HG03159 (cell line): ENCODE measurements at regions not wholly inside any gene's neighbourhood (a gene's known extent, or its start where the extent isn't known, plus 50 kb on each side); places are given as distances from the start of the nearest gene placed in this dataset.
"Not testable (repeated sequence)": the region's sequence is repeated elsewhere in the genome, so short reads cannot be mapped to it uniquely, and the experiment has no call there.

ENCODE experiments used
- ATAC-seq: cut with Tn5 transposase; IDR thresholded peaks from one replicate; pipeline ENCODE4 v1.9.1; 2021; ENCODE audit warnings: mild to moderate bottlenecking, moderate library complexity; ENCODE audit not compliant: unreplicated experiment

DNA sequence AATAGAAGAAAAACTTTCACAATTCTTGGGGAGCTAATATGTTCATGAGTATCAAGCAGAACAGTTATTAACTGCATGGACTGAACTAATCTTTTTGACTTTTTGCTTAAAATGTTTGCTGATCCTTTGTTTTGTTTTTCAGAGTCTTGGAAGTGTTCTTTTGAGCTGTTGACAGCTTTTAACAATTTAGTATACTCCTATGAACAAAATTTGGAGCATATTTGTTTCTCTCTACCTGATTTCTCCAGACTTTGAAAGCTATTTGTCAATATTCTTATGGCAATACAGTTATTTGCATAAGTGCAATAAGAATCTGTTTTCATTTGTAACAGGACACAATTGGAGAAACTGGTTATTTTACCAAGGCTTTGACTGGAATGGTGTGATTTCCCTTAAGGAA, 192.0 kb upstream of the ETV3 start:
- not testable (repeated sequence) for ATAC-seq

DNA sequence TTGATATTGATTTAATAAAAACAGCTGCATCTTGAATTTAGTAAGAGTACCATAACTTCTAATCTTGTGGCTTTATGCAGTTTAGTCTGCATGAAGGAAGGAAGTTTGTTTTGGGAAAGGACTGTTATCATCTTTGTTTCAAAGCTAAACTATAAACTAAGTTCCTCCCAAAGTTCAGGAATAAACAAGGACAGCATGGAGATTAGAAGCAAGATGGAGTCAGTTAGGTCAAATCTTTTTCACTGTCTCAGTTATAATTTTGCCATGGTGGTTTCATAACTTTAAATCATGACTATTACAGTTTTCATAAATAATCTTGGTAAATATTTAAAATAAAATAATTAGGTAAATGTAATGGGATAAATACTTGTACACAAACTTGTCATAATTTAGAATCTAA, 189.9 kb upstream of the ETV3 start:
- ATAC-seq = not testable (repeated sequence)

DNA sequence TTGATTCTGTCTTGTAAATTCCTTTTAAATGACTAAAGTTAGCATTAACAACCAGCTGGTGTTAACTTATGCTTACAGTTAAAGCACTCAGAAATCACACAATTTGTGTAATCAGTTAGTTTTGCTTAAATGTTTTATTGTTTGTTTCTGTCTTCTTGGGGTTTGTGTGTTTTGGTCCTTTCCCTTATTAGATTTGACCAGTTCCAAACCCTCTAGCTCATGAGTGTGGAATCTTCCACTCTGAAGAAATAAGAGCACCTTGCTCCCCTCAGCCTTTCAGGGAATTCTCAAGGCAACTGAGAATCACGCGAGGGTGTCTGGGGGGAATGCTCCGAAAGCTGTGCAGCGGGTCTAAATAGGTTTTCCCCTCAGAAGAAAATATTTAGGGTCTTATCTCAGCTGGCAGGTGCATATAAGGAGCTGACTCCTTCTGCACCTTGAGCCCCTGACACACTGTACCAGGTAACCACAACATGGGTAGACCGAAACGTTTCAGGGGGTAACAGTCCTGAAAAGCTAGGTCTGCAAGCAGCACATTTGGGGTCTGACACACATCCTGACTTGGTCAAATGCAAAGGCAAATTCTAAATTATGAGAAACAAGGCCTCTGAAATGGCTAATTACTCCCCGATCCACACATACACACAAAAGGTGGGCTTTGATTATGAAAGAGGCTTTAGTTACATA, 188.1 kb upstream of the ETV3 start:
- no peak for ATAC-seq

DNA sequence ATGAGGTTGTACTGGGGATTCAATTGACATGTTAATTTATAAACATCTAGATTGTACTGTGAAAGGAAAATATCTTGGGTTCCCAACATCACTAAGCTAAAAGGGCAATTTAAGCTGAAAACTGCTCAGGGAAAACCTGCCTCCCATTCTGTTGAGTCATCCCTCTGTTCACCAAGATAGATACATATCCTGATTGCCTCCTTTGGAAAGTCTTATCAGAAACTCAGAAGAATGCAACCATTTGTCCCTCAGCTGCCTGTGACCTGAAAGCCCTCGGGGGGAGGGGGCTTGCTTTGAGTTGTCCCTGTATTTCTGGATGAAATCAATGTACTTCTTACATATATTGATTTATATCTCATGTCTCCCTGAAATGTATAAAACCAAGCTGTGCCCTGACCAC, 187.0 kb upstream of the ETV3 start:
- ATAC-seq = no peak

DNA sequence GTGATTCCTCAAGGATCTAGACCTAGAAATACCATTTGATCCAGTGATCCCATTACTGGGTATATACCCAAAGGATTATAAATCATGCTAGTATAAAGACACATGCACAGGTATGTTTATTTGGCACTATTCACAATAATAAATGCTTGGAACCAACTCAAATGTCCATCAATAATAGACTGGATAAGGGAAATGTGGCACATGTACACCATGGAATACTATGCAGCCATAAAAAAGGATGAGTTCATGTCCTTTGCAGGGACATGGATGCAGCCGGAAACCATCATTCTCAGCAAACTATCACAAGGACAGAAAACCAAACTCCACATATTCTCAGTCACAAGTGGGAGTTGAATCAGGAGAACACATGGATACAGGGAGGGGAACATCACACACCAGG, 183.8 kb upstream of the ETV3 start:
- not testable (repeated sequence) for ATAC-seq

DNA sequence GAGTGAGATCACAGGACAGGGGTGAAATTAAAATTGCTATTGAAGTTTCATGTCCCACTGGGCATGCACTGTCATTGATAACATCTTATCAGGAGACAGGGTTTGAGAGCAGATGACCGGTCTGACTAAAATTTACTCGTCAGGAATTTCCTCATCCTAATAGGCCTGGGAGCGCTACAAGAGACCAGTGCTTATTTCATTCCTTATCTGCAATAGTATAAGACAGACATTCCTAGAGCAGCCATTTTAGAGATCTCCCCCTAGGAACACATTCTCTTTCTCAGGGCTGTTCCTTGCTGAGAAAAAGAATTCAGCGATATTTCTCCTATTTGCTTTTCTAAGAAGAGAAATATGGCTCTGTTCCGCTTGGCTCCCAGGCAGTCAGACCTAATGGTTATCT, 181.4 kb upstream of the ETV3 start:
- no peak for ATAC-seq

DNA sequence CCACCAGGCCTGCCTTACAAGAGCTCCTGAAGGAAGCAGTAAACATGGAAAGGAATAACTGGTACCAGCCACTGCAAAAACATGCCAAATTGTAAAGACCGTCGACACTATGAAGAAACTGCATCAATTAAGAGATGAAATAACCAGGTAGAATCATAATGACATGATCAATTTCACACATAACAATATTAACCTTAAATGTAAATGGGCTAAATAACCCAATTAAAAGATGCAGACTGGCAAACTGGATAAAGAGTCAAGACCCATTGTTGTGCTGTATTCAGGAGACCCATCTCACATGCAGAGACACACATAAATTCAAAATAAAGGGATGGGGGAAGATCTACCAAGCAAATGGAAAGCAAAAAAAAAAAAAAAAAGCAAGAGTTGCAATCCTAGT, 179.0 kb upstream of the ETV3 start:
- ATAC-seq = not testable (repeated sequence)

DNA sequence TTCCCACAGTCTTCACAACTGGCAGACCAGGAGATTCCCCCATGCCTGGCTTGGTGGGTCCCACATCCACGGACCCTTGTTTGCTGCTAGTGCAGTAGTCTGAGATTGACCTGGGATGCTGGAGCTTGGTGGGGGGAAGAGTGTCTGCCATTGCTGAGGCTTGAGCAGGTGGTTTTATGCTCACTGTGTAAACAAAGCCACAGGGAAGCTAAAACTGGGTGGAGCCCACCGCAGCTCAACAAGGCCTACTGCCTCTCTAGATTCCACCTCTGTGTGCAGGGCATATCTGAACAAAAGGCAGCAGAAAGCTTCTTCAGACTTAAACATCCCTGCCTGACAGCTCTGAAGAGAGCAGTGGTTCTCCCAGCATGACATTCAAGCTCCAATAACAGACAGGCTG, 177.3 kb upstream of the ETV3 start:
- ATAC-seq = no peak

DNA sequence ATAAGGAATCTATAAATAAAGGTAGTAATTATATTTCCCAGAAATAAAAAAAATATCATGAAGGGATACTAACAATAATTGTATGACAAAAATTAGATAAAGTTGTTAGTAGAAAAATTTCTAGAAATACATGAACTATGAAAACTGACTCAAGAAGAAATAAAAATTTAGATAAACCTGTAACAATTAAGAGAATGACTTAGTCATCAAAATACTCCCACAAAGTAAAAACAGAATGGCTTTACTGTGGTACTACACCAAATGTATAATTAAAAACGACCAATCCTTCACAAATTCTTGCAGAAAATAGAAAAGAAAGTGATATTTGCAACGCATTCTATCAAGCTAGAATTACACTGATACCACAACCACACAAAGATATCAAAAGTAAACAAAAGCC, 176.2 kb upstream of the ETV3 start:
- ATAC-seq = no peak

DNA sequence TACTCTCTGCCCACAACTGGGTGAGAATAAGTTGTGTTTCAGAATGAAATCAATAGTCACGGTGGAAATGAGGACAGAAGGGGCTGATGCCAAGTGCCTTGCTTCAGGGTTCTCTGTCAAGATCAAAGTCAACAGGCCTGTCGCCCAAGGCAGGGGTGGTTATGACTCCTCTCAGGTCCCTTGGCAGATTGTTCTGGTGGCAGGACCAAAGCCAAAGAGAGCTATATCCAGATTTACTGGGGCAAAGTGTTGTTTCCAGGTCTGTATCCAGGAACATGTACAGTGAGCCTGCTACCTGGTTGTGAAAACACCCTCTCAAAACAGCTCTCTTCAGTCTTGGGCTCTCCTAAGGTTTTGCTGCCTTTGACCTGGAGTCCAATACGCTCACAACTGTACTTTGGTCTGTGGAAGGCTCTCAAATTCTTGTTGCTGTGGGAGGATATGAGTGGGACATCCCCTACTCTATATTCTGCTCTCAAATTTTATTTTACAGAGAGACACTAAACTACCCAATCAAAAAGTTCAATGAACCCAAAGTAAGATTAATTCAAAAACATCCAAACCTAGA, 175.1 kb upstream of the ETV3 start:
- ATAC-seq = no peak

DNA sequence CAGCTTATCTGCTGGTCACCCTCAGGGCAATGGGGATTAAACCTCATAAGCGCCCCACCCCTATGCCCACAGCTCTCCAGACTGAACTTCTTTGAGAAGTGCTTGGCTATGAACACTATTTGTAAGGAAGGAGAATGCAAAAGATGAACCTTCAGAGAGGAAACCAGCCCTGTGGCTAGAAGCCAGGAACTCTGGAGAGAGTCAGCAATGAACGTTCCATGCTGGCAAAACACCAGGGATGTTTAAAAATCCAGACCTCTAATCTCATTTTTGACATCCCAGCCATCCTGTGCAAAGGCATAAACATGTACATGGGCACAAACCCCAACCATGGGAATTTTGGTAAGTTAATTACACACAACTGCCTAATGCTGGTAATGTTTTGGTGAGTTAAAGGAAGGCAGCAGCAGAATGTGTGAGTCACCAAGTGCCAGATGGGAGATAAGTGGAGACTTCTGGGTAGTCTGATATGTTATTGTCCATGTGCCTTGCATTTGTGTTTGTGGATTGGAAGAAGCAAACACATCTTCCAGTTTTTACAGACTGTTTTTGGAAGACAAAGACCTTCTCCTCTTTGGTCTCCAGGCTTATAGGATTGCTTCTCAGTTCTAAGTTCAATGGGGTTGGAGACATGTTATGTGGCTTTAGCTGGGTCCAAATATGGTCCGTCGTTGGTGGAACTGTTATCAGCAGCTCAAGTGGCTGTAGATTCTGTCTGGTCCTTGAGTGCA, 174.1 kb upstream of the ETV3 start:
- ATAC-seq = no peak

DNA sequence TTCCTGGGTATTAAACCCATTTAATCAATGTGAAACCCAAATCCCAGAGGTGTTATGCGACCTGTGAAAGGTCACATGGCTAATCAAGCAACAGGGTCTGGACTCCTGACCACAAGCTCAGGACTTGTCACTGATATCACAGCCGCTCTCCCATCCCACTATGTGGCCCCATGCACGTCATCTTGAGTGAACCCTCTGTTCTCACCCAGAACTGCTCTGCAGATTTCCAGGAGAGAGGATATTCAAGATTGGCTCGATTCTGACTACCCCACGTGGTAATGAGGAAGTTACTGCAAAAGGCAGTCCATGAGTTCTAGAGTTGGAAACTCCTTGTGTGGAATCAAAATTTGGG, 173.5 kb upstream of the ETV3 start:
- no peak for ATAC-seq

DNA sequence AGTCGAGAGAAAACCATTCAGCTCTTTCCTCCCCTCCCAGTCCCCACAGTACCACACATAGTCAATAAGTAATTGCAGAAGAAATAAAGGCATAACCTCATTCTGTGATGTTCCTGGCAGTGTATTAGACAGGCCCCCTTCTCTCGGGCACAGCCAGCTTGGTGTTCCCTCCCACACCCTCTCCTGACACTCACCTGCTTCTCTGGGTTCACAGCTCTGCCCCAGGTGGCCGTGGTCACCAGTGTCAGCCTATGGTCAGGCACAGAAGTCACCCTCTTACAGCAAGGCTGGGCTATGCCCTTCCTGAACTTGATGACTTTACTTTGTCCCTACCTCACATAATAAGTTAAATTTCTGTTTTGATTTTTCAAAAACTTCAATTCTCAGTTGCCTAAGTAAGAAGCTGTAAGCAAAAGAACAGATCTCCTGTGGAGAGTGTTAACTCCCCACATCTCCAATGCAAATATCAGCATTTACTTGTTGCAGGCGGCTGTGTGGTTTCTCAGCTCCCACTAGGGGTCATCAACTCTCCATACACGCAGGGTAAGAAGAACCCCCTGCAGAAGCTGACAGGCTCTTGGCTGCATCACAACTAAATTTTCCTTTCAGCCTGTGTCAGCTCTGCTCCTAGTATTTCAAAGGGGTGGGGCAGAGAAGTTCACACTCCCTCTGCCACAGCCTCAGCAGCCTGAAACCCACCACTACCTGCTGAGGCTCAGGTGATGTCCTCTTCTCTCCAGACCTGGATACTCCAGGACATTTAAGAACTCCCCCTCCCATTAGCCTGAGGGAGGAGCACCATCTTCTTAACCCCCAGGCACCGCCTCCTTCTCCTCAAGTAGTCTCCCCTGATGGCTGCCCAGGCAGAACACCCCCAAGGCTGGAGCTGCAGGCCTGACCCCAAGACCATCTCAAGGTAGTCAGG, 172.9 kb upstream of the ETV3 start:
- ATAC-seq = not testable (repeated sequence)

DNA sequence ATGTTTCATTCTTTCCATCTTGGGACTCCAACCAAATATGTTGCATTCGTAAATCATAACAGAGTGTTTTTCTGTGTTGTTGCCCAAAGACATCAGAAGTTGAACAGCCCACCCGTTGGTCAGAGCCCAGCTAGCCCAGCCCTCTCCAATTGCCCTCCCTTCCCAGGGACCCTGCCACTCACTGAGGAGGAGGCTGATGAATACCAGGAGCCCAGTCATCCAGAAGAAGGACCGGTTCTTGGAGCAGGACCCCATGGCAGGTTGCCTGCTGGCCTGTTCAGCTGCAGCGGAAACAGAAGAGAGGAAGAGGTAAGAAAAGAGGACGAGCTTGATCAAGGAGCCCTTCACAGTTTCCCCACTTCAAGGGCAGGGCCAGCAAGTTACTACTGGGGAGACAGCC, 172.2 kb upstream of the ETV3 start:
- no peak for ATAC-seq

DNA sequence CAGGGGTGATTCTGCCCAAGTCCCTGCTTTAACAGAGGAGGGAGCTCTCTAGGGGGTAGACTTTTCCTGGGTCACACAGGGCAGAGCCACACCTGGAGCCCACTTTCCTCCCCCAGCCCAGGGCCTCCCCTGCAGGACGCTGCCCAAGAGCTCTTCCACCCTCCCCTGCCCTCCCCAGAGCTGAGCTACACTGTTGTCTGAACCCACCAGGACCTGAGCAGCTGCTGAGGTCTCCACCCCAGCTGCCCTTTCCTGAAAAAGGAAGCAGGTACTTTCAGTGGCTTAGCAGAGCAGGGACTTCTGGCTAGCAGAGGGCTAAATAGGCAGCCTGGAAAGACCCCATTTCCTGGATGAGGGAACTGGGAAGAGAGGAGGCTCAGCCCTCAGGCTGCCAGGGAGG, 169.3 kb upstream of the ETV3 start:
- peak; percentile 63 for ATAC-seq

DNA sequence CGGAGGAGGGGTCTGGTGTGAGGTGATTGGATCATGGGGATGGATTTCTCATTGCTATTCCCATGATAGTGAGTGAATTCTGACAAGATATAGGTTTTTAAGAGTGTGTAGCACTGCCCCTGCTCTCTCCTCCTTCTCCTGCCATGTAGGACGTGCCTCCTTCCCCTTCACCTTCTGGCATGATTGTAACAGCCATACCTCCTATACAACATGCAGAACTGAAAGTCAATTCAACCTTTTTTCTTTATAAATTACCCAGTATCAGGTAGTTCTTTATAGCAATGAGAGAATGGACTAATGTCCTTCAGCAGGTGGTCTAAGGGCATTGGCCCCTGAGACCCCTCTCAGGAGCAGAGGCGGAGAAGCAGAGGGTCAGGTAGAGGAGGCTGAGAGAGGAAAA, 168.7 kb upstream of the ETV3 start:
- no peak for ATAC-seq

DNA sequence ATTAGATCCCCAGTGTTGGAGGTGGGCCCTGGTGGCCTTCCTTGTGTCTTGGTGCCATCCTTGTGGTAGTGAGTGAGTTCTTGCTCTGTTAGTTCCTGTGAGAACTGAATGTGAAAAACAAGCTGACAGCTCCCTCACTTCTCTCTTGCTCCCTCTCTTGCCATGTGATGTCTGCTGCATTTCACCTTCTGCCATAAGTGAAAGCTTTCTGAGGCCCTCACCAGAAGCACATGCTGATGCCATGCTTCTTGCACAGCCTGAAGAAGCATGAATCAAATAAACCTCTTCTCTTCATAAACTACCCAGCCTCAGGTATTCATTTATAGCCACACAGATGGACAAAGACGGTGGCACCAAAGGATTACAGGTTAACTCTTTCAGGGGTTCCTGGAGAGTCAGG, 166.1 kb upstream of the ETV3 start:
- ATAC-seq = no peak

DNA sequence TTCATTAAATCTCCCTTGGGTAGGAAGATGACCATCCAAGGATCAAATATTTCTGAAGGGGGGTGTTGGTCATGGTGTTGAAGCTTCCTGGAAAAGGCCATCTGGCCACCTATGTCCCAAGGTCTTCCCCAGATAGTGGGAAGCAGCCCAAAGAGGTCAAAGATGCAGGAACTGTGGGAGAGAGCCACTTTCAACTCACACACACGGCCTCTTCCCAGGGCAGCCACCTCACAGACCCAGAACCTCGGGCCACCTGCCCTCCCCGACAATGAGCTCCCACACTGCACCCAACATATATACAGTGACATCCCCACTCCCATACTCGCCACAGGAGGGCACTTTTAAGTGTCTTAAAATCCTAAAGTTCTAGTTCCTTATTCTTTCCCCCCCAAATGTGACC, 164.5 kb upstream of the ETV3 start:
- ATAC-seq = no peak

DNA sequence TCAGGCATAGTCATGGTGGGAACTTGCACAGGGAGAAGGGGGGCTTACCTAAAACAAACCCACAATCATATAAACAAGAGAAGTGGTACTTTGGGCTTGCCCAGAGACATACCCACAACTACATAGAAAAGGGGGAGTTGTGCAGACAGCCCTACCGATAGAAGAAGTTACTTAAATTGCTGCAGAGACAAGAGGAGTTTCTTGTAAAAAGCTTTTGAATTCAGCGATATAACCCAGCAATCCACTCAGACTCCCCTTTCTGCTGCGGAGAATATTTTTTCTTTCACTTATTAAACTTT, 164.0 kb upstream of the ETV3 start:
- ATAC-seq = no peak

DNA sequence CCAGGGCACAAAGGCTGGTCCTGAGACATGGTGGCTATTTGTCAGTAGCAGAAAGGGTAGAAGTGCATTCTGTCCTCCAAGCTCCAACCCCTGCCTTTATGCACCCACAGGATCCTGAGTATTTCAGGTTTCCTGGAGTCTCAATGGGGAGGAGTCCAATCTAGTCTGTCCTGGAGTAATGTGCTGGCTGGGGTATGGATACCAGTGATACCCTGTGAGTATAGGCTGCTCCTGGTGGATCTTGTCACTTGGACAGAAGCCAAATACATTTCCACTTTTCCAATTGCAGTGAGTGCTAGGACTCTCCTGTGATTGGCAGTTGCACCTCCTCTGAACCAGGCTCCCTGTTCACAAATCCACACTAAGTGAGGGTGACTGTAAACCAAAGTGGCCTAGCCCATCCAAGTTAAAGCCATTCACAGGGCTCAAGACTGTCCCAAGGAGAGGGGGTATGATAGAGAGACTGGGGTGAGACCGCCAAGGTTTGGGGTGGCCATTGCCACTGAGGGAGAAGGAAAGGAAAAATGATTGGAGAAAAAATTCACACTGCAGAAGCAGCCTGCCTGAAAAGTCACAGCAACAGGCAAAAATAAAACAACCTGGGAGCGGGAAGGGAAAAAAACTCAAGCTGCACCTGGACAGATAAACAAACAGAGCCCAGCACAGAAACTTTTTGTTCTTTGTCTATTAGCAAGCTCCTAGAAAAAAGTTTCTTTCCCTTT, 163.4 kb upstream of the ETV3 start:
- ATAC-seq = no peak
